G401 (cell line): ENCODE measurements at regions not wholly inside any gene's neighbourhood (a gene's known extent, or its start where the extent isn't known, plus 50 kb on each side); places are given as distances from the start of the nearest gene placed in this dataset.

Source experiments
- DNase-seq: peaks from one replicate; pipeline ENCODE4 v3.0.0-alpha.2; 2015; ENCODE audit warnings: low spot score
- in situ Hi-C: cut with HindIII; loops from 2 replicates; pipeline ENCODE4 v1.10.0; 2016; ENCODE audit warnings: low sequenced_read_pairs, mixed read lengths

- DNase-seq, result no peak
- in situ Hi-C loops, result no loop called here
Observed at GRCh38 chr1:2881556-2881955, 80.1 kb upstream of the TTC34 start.

GRCh38 chr1:2882966-2883696 is 81.6 kb upstream of the TTC34 start:
- no peak for DNase-seq
- in situ Hi-C loops, result no loop called here

- in situ Hi-C loops, result no loop called here
- no peak for DNase-seq
Observed at GRCh38 chr1:2885001-2885400, 83.5 kb upstream of the TTC34 start.

- in situ Hi-C loops, result no loop called here
- no peak for DNase-seq
Observed at GRCh38 chr1:2886631-2887030, 85.1 kb upstream of the TTC34 start.

- in situ Hi-C loops, result no loop called here
- no peak for DNase-seq
Observed at GRCh38 chr1:2887941-2888855, 86.7 kb upstream of the TTC34 start.

- no peak for DNase-seq
- in situ Hi-C loops, result no loop called here
Observed at GRCh38 chr1:2890221-2890850, 88.8 kb upstream of the TTC34 start.

- DNase-seq, result no peak
- in situ Hi-C loops, result no loop called here
Observed at GRCh38 chr1:2891923-2892448, 90.5 kb upstream of the TTC34 start.

GRCh38 chr1:2893473-2894120 is 92.1 kb upstream of the TTC34 start:
- in situ Hi-C loops, result no loop called here
- DNase-seq, result no peak

- DNase-seq, result no peak
- in situ Hi-C loops, result no loop called here
Observed at GRCh38 chr1:2894381-2895041, 93.0 kb upstream of the TTC34 start.

- DNase-seq, result no peak
- in situ Hi-C loops, result no loop called here
Observed at GRCh38 chr1:2896824-2897223, 95.3 kb upstream of the TTC34 start.

GRCh38 chr1:2903226-2903625 is 101.7 kb upstream of the TTC34 start:
- in situ Hi-C loops, result no loop called here

GRCh38 chr1:2904191-2904590 is 102.7 kb upstream of the TTC34 start:
- in situ Hi-C loops, result no loop called here
- no peak for DNase-seq

More at GRCh38 chr1:2903226-2903625, 101.7 kb upstream of the TTC34 start:
- no peak for DNase-seq

- in situ Hi-C loops, result no loop called here
- no peak for DNase-seq
Observed at GRCh38 chr1:2905356-2905755, 103.9 kb upstream of the TTC34 start.

- in situ Hi-C loops, result no loop called here
- no peak for DNase-seq
Observed at GRCh38 chr1:2906085-2906484, 104.6 kb upstream of the TTC34 start.

GRCh38 chr1:2906620-2907019 is 105.1 kb upstream of the TTC34 start:
- in situ Hi-C loops, result no loop called here
- no peak for DNase-seq

GRCh38 chr1:2907051-2907450 is 105.6 kb upstream of the TTC34 start:
- DNase-seq, result no peak
- in situ Hi-C loops, result no loop called here

- DNase-seq, result no peak
- in situ Hi-C loops, result no loop called here
Observed at GRCh38 chr1:2908081-2908480, 106.6 kb upstream of the TTC34 start.

GRCh38 chr1:2908561-2908960 is 107.1 kb upstream of the TTC34 start:
- in situ Hi-C loops, result no loop called here
- no peak for DNase-seq

- in situ Hi-C loops, result no loop called here
- no peak for DNase-seq
Observed at GRCh38 chr1:2909797-2910196, 108.3 kb upstream of the TTC34 start.
